ENCODE measurements at regions not wholly inside any gene's neighbourhood (a gene's known extent, or its start where the extent isn't known, plus 50 kb on each side); places are given as distances from the start of the nearest gene placed in this dataset.

DNA sequence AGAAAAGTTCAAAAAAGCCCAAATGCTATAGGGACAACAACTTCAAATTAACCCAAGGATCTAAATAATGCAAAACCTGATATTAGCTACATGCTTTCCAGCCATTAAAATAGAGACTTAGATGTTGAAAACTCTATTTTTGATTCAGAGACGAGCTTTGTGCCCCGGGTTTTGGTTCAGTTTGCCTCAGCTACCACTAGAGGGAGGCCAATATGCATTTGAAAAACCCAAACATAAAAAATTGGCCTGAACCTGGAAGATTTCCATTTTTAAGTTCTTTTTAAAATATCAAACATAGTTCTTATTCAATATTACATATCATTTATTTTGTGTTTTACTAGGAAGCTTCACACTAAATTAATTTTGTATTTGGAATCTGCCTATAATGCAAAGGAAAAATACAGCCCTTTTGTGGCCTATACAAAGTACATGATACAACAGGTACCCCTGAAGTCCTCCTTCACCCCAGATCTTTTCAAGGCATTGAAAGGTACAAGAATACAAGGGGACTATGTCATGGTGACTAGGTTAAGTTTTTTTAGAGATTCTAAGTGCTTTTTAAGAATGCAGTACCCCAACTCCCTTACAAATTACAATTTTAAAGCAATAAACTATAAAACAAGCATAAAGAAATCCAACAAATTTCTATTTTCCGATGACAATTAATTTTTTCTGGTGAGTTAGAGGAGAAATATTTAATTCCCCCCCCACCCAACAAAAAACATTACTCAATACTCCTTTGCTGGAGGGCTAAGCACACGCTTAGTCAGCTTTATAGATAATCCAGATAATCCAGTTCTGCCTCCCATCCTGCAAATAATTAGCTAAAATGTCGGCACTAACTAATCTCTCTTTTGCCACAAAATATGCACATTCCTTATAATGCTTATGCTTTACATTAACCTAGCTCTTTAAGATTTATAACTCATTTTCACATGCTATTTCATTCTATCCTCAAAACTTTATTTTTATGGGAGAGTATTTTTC, 97.7 kb upstream of the PTPN13 start (continued):
- TF ChIP-seq, protein P1, sequence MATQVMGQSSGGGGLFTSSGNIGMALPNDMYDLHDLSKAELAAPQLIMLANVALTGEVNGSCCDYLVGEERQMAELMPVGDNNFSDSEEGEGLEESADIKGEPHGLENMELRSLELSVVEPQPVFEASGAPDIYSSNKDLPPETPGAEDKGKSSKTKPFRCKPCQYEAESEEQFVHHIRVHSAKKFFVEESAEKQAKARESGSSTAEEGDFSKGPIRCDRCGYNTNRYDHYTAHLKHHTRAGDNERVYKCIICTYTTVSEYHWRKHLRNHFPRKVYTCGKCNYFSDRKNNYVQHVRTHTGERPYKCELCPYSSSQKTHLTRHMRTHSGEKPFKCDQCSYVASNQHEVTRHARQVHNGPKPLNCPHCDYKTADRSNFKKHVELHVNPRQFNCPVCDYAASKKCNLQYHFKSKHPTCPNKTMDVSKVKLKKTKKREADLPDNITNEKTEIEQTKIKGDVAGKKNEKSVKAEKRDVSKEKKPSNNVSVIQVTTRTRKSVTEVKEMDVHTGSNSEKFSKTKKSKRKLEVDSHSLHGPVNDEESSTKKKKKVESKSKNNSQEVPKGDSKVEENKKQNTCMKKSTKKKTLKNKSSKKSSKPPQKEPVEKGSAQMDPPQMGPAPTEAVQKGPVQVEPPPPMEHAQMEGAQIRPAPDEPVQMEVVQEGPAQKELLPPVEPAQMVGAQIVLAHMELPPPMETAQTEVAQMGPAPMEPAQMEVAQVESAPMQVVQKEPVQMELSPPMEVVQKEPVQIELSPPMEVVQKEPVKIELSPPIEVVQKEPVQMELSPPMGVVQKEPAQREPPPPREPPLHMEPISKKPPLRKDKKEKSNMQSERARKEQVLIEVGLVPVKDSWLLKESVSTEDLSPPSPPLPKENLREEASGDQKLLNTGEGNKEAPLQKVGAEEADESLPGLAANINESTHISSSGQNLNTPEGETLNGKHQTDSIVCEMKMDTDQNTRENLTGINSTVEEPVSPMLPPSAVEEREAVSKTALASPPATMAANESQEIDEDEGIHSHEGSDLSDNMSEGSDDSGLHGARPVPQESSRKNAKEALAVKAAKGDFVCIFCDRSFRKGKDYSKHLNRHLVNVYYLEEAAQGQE (IDR thresholded peaks at IDR 0.05; ENCODE audit: borderline replicate concordance), result peak; percentile 13; the same call in 1 of the 2 replicates
- TF ChIP-seq, protein P1 (CRISPR knock-in tag; IDR thresholded peaks at IDR 0.05; ENCODE audit: low read depth), result no peak
- no peak for TF ChIP-seq OTX1 (CRISPR knock-in tag; IDR thresholded peaks at IDR 0.05)
- TF ChIP-seq, protein P2, sequence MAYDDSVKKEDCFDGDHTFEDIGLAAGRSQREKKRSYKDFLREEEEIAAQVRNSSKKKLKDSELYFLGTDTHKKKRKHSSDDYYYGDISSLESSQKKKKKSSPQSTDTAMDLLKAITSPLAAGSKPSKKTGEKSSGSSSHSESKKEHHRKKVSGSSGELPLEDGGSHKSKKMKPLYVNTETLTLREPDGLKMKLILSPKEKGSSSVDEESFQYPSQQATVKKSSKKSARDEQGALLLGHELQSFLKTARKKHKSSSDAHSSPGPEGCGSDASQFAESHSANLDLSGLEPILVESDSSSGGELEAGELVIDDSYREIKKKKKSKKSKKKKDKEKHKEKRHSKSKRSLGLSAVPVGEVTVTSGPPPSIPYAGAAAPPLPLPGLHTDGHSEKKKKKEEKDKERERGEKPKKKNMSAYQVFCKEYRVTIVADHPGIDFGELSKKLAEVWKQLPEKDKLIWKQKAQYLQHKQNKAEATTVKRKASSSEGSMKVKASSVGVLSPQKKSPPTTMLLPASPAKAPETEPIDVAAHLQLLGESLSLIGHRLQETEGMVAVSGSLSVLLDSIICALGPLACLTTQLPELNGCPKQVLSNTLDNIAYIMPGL (CRISPR knock-in tag; IDR thresholded peaks at IDR 0.05), result no peak
- TF ChIP-seq ATF1 (CRISPR knock-in tag; IDR thresholded peaks at IDR 0.05), result no peak
- TF ChIP-seq ATF1 (tag; IDR thresholded peaks at IDR 0.05), result no peak
- TF ChIP-seq SMC3 (conservative IDR thresholded peaks at IDR 0.05; ENCODE audit: insufficient read depth, low read depth, low read length), result 0 out of 2 replicates have a peak, but pooled peaks have one; percentile 22
- TF ChIP-seq, protein P3, sequence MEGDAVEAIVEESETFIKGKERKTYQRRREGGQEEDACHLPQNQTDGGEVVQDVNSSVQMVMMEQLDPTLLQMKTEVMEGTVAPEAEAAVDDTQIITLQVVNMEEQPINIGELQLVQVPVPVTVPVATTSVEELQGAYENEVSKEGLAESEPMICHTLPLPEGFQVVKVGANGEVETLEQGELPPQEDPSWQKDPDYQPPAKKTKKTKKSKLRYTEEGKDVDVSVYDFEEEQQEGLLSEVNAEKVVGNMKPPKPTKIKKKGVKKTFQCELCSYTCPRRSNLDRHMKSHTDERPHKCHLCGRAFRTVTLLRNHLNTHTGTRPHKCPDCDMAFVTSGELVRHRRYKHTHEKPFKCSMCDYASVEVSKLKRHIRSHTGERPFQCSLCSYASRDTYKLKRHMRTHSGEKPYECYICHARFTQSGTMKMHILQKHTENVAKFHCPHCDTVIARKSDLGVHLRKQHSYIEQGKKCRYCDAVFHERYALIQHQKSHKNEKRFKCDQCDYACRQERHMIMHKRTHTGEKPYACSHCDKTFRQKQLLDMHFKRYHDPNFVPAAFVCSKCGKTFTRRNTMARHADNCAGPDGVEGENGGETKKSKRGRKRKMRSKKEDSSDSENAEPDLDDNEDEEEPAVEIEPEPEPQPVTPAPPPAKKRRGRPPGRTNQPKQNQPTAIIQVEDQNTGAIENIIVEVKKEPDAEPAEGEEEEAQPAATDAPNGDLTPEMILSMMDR (IDR thresholded peaks at IDR 0.05 in 2 of 3, conservative IDR thresholded peaks at IDR 0.05 in 1 of 3; ENCODE audit: insufficient read depth in 2 of 3, low read depth in 1 of 3, low read length in 3 of 3), result peak; percentile 58 to 78 (median 76); a peak in 5 of 6 replicates
- peak; percentile 53 to 64 for TF ChIP-seq RAD21 (CRISPR knock-in tag; conservative IDR thresholded peaks at IDR 0.05 in 1 of 2, IDR thresholded peaks at IDR 0.05 in 1 of 2)

Data from K562 (cell line).